ENCODE measurements at regions not wholly inside any gene's neighbourhood (a gene's known extent, or its start where the extent isn't known, plus 50 kb on each side); places are given as distances from the start of the nearest gene placed in this dataset.

- TF ChIP-seq CTCF (IDR thresholded peaks at IDR 0.05; ENCODE audit: control insufficient read depth, insufficient read depth, low read depth, low read length, missing control alignments) = no peak
- H3K4me3 ChIP-seq (ENCODE audit: control insufficient read depth, low read depth, low read length) = no peak overlapping the region
- no peak for DNase-seq (ENCODE audit: low read depth)
Observed at GRCh38 chr5:15206133-15206532, 293.8 kb upstream of the FBXL7 start.

- TF ChIP-seq CTCF (IDR thresholded peaks at IDR 0.05; ENCODE audit: control insufficient read depth, insufficient read depth, low read depth, low read length, missing control alignments) = no peak
- no peak overlapping the region for H3K4me3 ChIP-seq (ENCODE audit: control insufficient read depth, low read depth, low read length)
- DNase-seq (ENCODE audit: low read depth) = no peak
Observed at GRCh38 chr5:15203376-15203775, 296.6 kb upstream of the FBXL7 start.

GRCh38 chr5:15191012-15191411 lies 309.0 kb upstream of the FBXL7 start:
- no peak overlapping the region for H3K4me3 ChIP-seq (ENCODE audit: control insufficient read depth, low read depth, low read length)
- no peak for DNase-seq (ENCODE audit: low read depth)
- TF ChIP-seq CTCF (IDR thresholded peaks at IDR 0.05; ENCODE audit: control insufficient read depth, insufficient read depth, low read depth, low read length, missing control alignments) = no peak

GRCh38 chr5:15183520-15183919 lies 311.9 kb upstream of the ANKH start:
- DNase-seq (ENCODE audit: low read depth) = no peak
- no peak overlapping the region for H3K4me3 ChIP-seq (ENCODE audit: control insufficient read depth, low read depth, low read length)
- peak; percentile 39 for TF ChIP-seq CTCF (IDR thresholded peaks at IDR 0.05; ENCODE audit: control insufficient read depth, insufficient read depth, low read depth, low read length, missing control alignments)

GRCh38 chr5:15170173-15170572 lies 298.6 kb upstream of the ANKH start:
- no peak for DNase-seq (ENCODE audit: low read depth)
- no peak for TF ChIP-seq CTCF (IDR thresholded peaks at IDR 0.05; ENCODE audit: control insufficient read depth, insufficient read depth, low read depth, low read length, missing control alignments)
- H3K4me3 ChIP-seq (ENCODE audit: control insufficient read depth, low read depth, low read length) = no peak overlapping the region

GRCh38 chr5:15168358-15168757 lies 296.8 kb upstream of the ANKH start:
- no peak for DNase-seq (ENCODE audit: low read depth)
- H3K4me3 ChIP-seq (ENCODE audit: control insufficient read depth, low read depth, low read length) = no peak overlapping the region
- no peak for TF ChIP-seq CTCF (IDR thresholded peaks at IDR 0.05; ENCODE audit: control insufficient read depth, insufficient read depth, low read depth, low read length, missing control alignments)

- H3K4me3 ChIP-seq (ENCODE audit: control insufficient read depth, low read depth, low read length) = no peak overlapping the region
- no peak for DNase-seq (ENCODE audit: low read depth)
- TF ChIP-seq CTCF (IDR thresholded peaks at IDR 0.05; ENCODE audit: control insufficient read depth, insufficient read depth, low read depth, low read length, missing control alignments) = no peak
Observed at GRCh38 chr5:15160091-15160490, 288.5 kb upstream of the ANKH start.

Measured in AG09309 (cell line).